ENCODE measurements at regions not wholly inside any gene's neighbourhood (a gene's known extent, or its start where the extent isn't known, plus 50 kb on each side); places are given as distances from the start of the nearest gene placed in this dataset.

- no CpG with 5 or more reads among the region's 6 CpGs for WGBS (ENCODE audit: extremely low coverage, insufficient read length, low lambda C conversion rate)
- no peak overlapping the region for H4K91ac ChIP-seq (ENCODE audit: insufficient read length, low read depth, low read length)
- H3K27ac ChIP-seq (ENCODE audit: insufficient read length, low read depth, low read length), result no peak overlapping the region
- no peaks in the 10 kb centered on the region for H3K27me3 ChIP-seq (ENCODE audit: insufficient read depth, low read length)
- no peak for DNase-seq
- H3K4me2 ChIP-seq (ENCODE audit: insufficient read depth, insufficient read length, low read length), result no peak overlapping the region
- no peaks in the 10 kb centered on the region for H3K4me1 ChIP-seq (ENCODE audit: insufficient read depth, low read length)
- no peak overlapping the region for H2BK5ac ChIP-seq (ENCODE audit: insufficient read length, low read length)
- H3K23me2 ChIP-seq (ENCODE audit: insufficient read length, low read depth, low read length, poor library complexity, severe bottlenecking), result no peaks in the 10 kb centered on the region
- peaks cover 4 to 5% of the 10 kb centered on the region in 2 experiments; a peak in 3 of 4 replicates for H3K4me1 Mint-ChIP-seq
- no peaks in the 10 kb centered on the region; a peak in 1 of 5 replicates for H3K9me3 Mint-ChIP-seq
- H3K14ac ChIP-seq (ENCODE audit: insufficient read depth, low read length), result no peak overlapping the region
- H3K18ac ChIP-seq (ENCODE audit: insufficient read length, low read depth, low read length), result no peak overlapping the region
- H3K4me3 Mint-ChIP-seq, result no peak overlapping the region
- H4K20me1 ChIP-seq (ENCODE audit: control insufficient read depth, insufficient read depth, insufficient read length), result no peaks in the 10 kb centered on the region
- no peak overlapping the region for H2BK12ac ChIP-seq (ENCODE audit: insufficient read length, low read depth, low read length)
- no peak overlapping the region for H3T11ph ChIP-seq (ENCODE audit: low read length)
- H2BK15ac ChIP-seq (ENCODE audit: low read depth, low read length), result no peak overlapping the region
- no peak overlapping the region for H3K27ac Mint-ChIP-seq
- H4K8ac ChIP-seq (replicated peaks; ENCODE audit: insufficient read length, low read depth, low read length), result no peak overlapping the region
- H2BK20ac ChIP-seq (ENCODE audit: low read depth, low read length, poor library complexity, severe bottlenecking), result no peak overlapping the region
- no peaks in the 10 kb centered on the region for H3K79me2 ChIP-seq (ENCODE audit: insufficient read depth, low read length)
- H2BK120ac ChIP-seq (ENCODE audit: low read depth, low read length, poor library complexity, severe bottlenecking), result no peak overlapping the region
- no peaks in the 10 kb centered on the region for H3K9me3 ChIP-seq (ENCODE audit: control insufficient read depth, low read depth, low read length)
- no peak overlapping the region for H3K4ac ChIP-seq (ENCODE audit: low read depth, low read length)
- H3K79me1 ChIP-seq (ENCODE audit: insufficient read depth, low read depth, low read length, poor library complexity, severe bottlenecking), result no peaks in the 10 kb centered on the region
- TF ChIP-seq CTCF (conservative IDR thresholded peaks at IDR 0.05), result no peak
- H3K27me3 Mint-ChIP-seq (ENCODE audit: low read depth), result peaks cover 15% of the 10 kb centered on the region
- no peak overlapping the region for H3K9ac ChIP-seq (ENCODE audit: extremely low read depth, insufficient read length, low read length)
- H3K56ac ChIP-seq (ENCODE audit: insufficient read length, low read depth, low read length), result no peak overlapping the region
- no peak overlapping the region for H2AFZ ChIP-seq (ENCODE audit: low read length)
- no peaks in the 10 kb centered on the region; a peak in 1 of 7 replicates for H3K36me3 Mint-ChIP-seq (ENCODE audit: insufficient read depth in 1 of 3, low read depth in 3 of 3)
- H4K5ac ChIP-seq (ENCODE audit: insufficient read length, low read depth, low read length), result no peak overlapping the region
- H2AK5ac ChIP-seq (ENCODE audit: insufficient read length, low read length), result no peak overlapping the region
- H3K23ac ChIP-seq (ENCODE audit: insufficient read length, low read depth, low read length), result no peak overlapping the region
Measured at GRCh38 chr18:73831688-73832087, 315.9 kb downstream of the FBXO15 start.

Data from H9 (cell line).